HepG2 (cell line): ENCODE measurements at regions not wholly inside any gene's neighbourhood (a gene's known extent, or its start where the extent isn't known, plus 50 kb on each side); places are given as distances from the start of the nearest gene placed in this dataset.

ENCODE experiments used
- FOSL1 ChIP-seq: sonication (generic); formaldehyde crosslinking; IDR thresholded peaks from 2 replicates; pipeline ENCODE4 v1.9.0; 2021; ENCODE audit warnings: missing genetic modification reagents, borderline replicate concordance
- MAZ ChIP-seq, 2 experiments: sonication (generic) in 1 of 2; formaldehyde crosslinking in 1 of 2; IDR thresholded peaks; 2 replicates each; pipeline versions ENCODE4 v1.5.0 to v1.6.1; 2012 to 2020; ENCODE audit warnings: low read depth in 2 of 2, mild to moderate bottlenecking in 2 of 2, borderline replicate concordance in 1 of 2, improper control_type of control experiment in 1 of 2, low read length in 1 of 2, missing genetic modification reagents in 1 of 2, moderate library complexity in 1 of 2
- NCOA5 ChIP-seq: sonication (generic); formaldehyde crosslinking; IDR thresholded peaks from 2 replicates; pipeline ENCODE4 v1.4.0; 2020; ENCODE audit warnings: missing genetic modification reagents
- NR1H2 ChIP-seq: sonication (generic); formaldehyde crosslinking; IDR thresholded peaks from 2 replicates; pipeline ENCODE4 v1.8.1; 2022; ENCODE audit warnings: low read depth, missing genetic modification reagents, borderline replicate concordance
- POLR2AphosphoS5 ChIP-seq: IDR thresholded peaks from 2 replicates; pipeline ENCODE4 v1.6.1; 2012; ENCODE audit warnings: low read depth, low read length
- SIN3A ChIP-seq: IDR thresholded peaks from 2 replicates; pipeline ENCODE4 v1.6.1; 2011; ENCODE audit warnings: low read depth, mild to moderate bottlenecking, control low read depth, low read length, borderline replicate concordance
- SUZ12 ChIP-seq: fragments of 150-350 bp; IDR thresholded peaks from 2 replicates; pipeline ENCODE4 v1.6.1; 2014; ENCODE audit warnings: low read depth, low read length
- TAF1 ChIP-seq: sonication (generic); formaldehyde crosslinking; IDR thresholded peaks from 2 replicates; pipeline ENCODE4 v1.4.0; 2020; ENCODE audit warnings: missing genetic modification reagents
- TMF1 ChIP-seq: sonication (generic); formaldehyde crosslinking; IDR thresholded peaks from 2 replicates; pipeline ENCODE4 v1.8.1; 2022; ENCODE audit warnings: low read depth, missing genetic modification reagents
- ZNF224 ChIP-seq: sonication (generic); formaldehyde crosslinking; IDR thresholded peaks from 2 replicates; pipeline ENCODE4 v1.5.0; 2020; ENCODE audit warnings: mild to moderate bottlenecking, missing genetic modification reagents
- TF ChIP-seq, protein P1 (sequence below): sonication (generic); formaldehyde crosslinking; IDR thresholded peaks from 2 replicates; pipeline ENCODE4 v1.5.0; 2020; ENCODE audit warnings: mild to moderate bottlenecking, missing genetic modification reagents, moderate library complexity
- TF ChIP-seq, protein P2 (sequence below): sonication (generic); formaldehyde crosslinking; IDR thresholded peaks from 2 replicates; pipeline ENCODE4 v1.4.0; 2020; ENCODE audit warnings: mild to moderate bottlenecking, missing genetic modification reagents

DNA sequence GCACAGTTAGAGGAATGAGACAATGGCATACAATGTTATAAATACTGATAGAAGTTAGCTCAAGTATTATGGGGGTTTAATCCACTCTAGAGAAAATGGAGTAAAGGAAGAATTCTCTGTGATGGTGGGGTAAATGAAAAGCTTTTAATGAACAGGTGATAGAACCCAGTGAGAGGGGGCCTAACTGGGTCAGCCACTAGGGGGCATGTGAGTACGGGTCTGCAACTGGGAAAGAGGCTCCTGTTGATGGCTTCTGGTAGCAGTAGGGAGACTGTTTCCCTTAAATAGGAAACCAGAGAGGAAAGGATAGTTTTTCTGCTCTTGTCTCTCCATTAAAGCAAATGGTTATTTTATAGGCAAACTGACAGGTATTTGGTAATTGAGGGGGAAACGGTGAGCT is 132.8 kb upstream of the GPR101 start:
- no peak for TF ChIP-seq NR1H2 (CRISPR knock-in tag)
- no peak for TF ChIP-seq ZNF224 (CRISPR knock-in tag)
- TF ChIP-seq, protein P1, sequence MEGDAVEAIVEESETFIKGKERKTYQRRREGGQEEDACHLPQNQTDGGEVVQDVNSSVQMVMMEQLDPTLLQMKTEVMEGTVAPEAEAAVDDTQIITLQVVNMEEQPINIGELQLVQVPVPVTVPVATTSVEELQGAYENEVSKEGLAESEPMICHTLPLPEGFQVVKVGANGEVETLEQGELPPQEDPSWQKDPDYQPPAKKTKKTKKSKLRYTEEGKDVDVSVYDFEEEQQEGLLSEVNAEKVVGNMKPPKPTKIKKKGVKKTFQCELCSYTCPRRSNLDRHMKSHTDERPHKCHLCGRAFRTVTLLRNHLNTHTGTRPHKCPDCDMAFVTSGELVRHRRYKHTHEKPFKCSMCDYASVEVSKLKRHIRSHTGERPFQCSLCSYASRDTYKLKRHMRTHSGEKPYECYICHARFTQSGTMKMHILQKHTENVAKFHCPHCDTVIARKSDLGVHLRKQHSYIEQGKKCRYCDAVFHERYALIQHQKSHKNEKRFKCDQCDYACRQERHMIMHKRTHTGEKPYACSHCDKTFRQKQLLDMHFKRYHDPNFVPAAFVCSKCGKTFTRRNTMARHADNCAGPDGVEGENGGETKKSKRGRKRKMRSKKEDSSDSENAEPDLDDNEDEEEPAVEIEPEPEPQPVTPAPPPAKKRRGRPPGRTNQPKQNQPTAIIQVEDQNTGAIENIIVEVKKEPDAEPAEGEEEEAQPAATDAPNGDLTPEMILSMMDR = peak; percentile 34; the same call in 1 of the 2 replicates
- no peak for TF ChIP-seq NCOA5 (CRISPR knock-in tag)
- TF ChIP-seq FOSL1 (CRISPR knock-in tag) = no peak
- TF ChIP-seq TMF1 (CRISPR knock-in tag) = no peak
- no peak for TF ChIP-seq MAZ (IDR thresholded peaks at IDR 0.05; ENCODE audit: borderline replicate concordance, low read depth, low read length)
- no peak for TF ChIP-seq MAZ (CRISPR knock-in tag; IDR thresholded peaks at IDR 0.05; ENCODE audit: low read depth)
- TF ChIP-seq SUZ12 = no peak
- TF ChIP-seq SIN3A = no peak
- TF ChIP-seq, protein P2, sequence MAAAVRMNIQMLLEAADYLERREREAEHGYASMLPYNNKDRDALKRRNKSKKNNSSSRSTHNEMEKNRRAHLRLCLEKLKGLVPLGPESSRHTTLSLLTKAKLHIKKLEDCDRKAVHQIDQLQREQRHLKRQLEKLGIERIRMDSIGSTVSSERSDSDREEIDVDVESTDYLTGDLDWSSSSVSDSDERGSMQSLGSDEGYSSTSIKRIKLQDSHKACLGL = no peak
- no peak for TF ChIP-seq POLR2AphosphoS5
- no peak for TF ChIP-seq TAF1 (CRISPR knock-in tag)
